NCI-H748 (cell line): ENCODE measurements at regions not wholly inside any gene's neighbourhood (a gene's known extent, or its start where the extent isn't known, plus 50 kb on each side); places are given as distances from the start of the nearest gene placed in this dataset.

ENCODE experiments used
- DNase-seq: peaks from one replicate; lab custom pipeline; 2025; ENCODE audit not compliant: unreplicated experiment; lab: John Stamatoyannopoulos, UW

GRCh38 chr10:130455111-130455695 is 319.0 kb downstream of the GLRX3 start:
- no peak for DNase-seq

- no peak for DNase-seq
Measured at GRCh38 chr10:130455791-130456190, 319.6 kb downstream of the GLRX3 start.

GRCh38 chr10:130456616-130457015 is 320.4 kb downstream of the GLRX3 start:
- no peak for DNase-seq

- DNase-seq, result no peak
Measured at GRCh38 chr10:130458509-130458908, 322.3 kb downstream of the GLRX3 start.

GRCh38 chr10:130459011-130459410 is 322.8 kb downstream of the GLRX3 start:
- no peak for DNase-seq

- no peak for DNase-seq
Measured at GRCh38 chr10:130459851-130460490, 323.8 kb downstream of the GLRX3 start.

- DNase-seq, result no peak
Measured at GRCh38 chr10:130461631-130462030, 325.4 kb downstream of the GLRX3 start.

GRCh38 chr10:130463104-130463875 is 327.1 kb downstream of the GLRX3 start:
- DNase-seq, result no peak

- peak; percentile 32 for DNase-seq
Measured at GRCh38 chr10:130463876-130464364, 327.7 kb downstream of the GLRX3 start.

- DNase-seq, result no peak
Measured at GRCh38 chr10:130464426-130464825, 328.2 kb downstream of the GLRX3 start.

- DNase-seq, result no peak
Measured at GRCh38 chr10:130466271-130466997, 330.2 kb downstream of the GLRX3 start.

GRCh38 chr10:130470286-130470685 is 334.1 kb downstream of the GLRX3 start:
- no peak for DNase-seq

- DNase-seq, result no peak
Measured at GRCh38 chr10:130470973-130471372, 334.8 kb downstream of the GLRX3 start.

- DNase-seq, result peak; percentile 35
Measured at GRCh38 chr10:130471486-130471885, 335.3 kb downstream of the GLRX3 start.

GRCh38 chr10:130472236-130472635 is 336.0 kb downstream of the GLRX3 start:
- peak; percentile 3 for DNase-seq

GRCh38 chr10:130474591-130474990 is 338.4 kb downstream of the GLRX3 start:
- no peak for DNase-seq

- DNase-seq, result no peak
Measured at GRCh38 chr10:130477360-130477759, 341.2 kb downstream of the GLRX3 start.

GRCh38 chr10:130479146-130479545 is 343.0 kb downstream of the GLRX3 start:
- no peak for DNase-seq

- DNase-seq, result peak; percentile 12
Measured at GRCh38 chr10:130479926-130480325, 343.7 kb downstream of the GLRX3 start.

GRCh38 chr10:130480491-130480890 is 344.3 kb downstream of the GLRX3 start:
- no peak for DNase-seq
